Suppressor macrophage treated with lipopolysaccharide for 1 hour (primary cell): ENCODE measurements at regions not wholly inside any gene's neighbourhood (a gene's known extent, or its start where the extent isn't known, plus 50 kb on each side); places are given as distances from the start of the nearest gene placed in this dataset.
"Not testable (repeated sequence)": the region's sequence is repeated elsewhere in the genome, so short reads cannot be mapped to it uniquely, and the experiment has no call there.

Experiments used
- DNase-seq, 3 donors: peaks; one replicate each; pipeline ENCODE4 v3.0.0-alpha.2; 2020 to 2022

- DNase-seq: not testable (repeated sequence)
Measured at GRCh38 chr9:68593760-68594159, 53.1 kb upstream of the TMEM252 start.

- DNase-seq: no peak
Measured at GRCh38 chr9:68595868-68596267, 55.2 kb upstream of the TMEM252 start.

- no peak for DNase-seq
Measured at GRCh38 chr9:68597362-68597997, 56.8 kb upstream of the TMEM252 start.

- no peak for DNase-seq
Measured at GRCh38 chr9:68599826-68600225, 59.1 kb upstream of the TMEM252 start.

GRCh38 chr9:68601081-68601480 is 60.4 kb upstream of the TMEM252 start:
- DNase-seq: no peak

- DNase-seq: no peak
Measured at GRCh38 chr9:68603371-68603770, 62.7 kb upstream of the TMEM252 start.

GRCh38 chr9:68608763-68609162 is 68.1 kb upstream of the TMEM252 start:
- no peak for DNase-seq

GRCh38 chr9:68609901-68610415 is 69.3 kb upstream of the TMEM252 start:
- DNase-seq: no peak

GRCh38 chr9:68614121-68614520 is 73.4 kb upstream of the TMEM252 start:
- no peak for DNase-seq

- DNase-seq: not testable (repeated sequence)
Measured at GRCh38 chr9:68617011-68617410, 76.3 kb upstream of the TMEM252 start.

- DNase-seq: no peak
Measured at GRCh38 chr9:68619072-68619471, 78.4 kb upstream of the TMEM252 start.

- no peak for DNase-seq
Measured at GRCh38 chr9:68619636-68620035, 79.0 kb upstream of the TMEM252 start.

- no peak for DNase-seq
Measured at GRCh38 chr9:68625559-68625958, 79.5 kb upstream of the PIP5K1B start.

GRCh38 chr9:68626526-68626925 is 78.5 kb upstream of the PIP5K1B start:
- no peak for DNase-seq

GRCh38 chr9:68627104-68627503 is 77.9 kb upstream of the PIP5K1B start:
- DNase-seq: no peak

- DNase-seq: no peak
Measured at GRCh38 chr9:68627594-68627993, 77.4 kb upstream of the PIP5K1B start.

- DNase-seq: no peak
Measured at GRCh38 chr9:68629042-68629441, 76.0 kb upstream of the PIP5K1B start.

GRCh38 chr9:68631811-68632210 is 73.2 kb upstream of the PIP5K1B start:
- DNase-seq: no peak

GRCh38 chr9:68637020-68637419 is 68.0 kb upstream of the PIP5K1B start:
- DNase-seq: no peak

- not testable (repeated sequence) for DNase-seq
Measured at GRCh38 chr9:68639261-68639660, 65.8 kb upstream of the PIP5K1B start.

- no peak for DNase-seq
Measured at GRCh38 chr9:68640421-68641089, 64.5 kb upstream of the PIP5K1B start.

- DNase-seq: no peak
Measured at GRCh38 chr9:68643901-68644809, 60.9 kb upstream of the PIP5K1B start.

GRCh38 chr9:68644831-68645230 is 60.2 kb upstream of the PIP5K1B start:
- DNase-seq: peak in 1 of 3 donors; percentile 17
